ENCODE measurements at regions not wholly inside any gene's neighbourhood (a gene's known extent, or its start where the extent isn't known, plus 50 kb on each side); places are given as distances from the start of the nearest gene placed in this dataset.

DNA sequence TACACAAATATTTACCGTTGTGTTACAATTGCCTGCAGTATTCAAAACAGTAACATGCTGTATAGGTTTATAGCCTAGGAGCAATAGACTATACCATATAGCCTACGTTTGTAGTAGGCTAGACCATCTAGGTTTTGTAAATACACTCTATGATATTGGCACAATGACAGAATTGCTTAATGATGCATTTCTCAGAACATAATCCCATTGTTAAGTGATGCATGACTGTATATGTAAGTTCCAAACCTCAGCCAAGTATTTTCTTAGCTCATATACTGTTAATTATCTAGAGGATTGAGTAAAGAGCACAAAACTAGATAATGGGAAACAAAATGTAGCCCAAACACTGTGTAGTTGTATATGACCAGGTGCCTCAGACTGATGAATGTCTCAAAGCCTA, 220.1 kb downstream of the ANXA1 start:
- H2AK9ac ChIP-seq (replicated peaks; ENCODE audit: low read depth, low read length, poor library complexity), result no peak overlapping the region
- H3K4ac ChIP-seq (ENCODE audit: low read depth, low read length), result no peak overlapping the region
- no peak overlapping the region for H3K23ac ChIP-seq (ENCODE audit: low read depth, low read length)
- no peak overlapping the region for H4K5ac ChIP-seq (ENCODE audit: low read depth, low read length)
- H3K4me3 ChIP-seq (ENCODE audit: insufficient read depth, low read depth, low read length), result no peak overlapping the region
- ATAC-seq (ENCODE audit: low read depth) (no peak), DNase-seq (no peak)
- H3K14ac ChIP-seq (replicated peaks; ENCODE audit: low read depth, low read length), result no peak overlapping the region
- H3K27me3 ChIP-seq (ENCODE audit: control insufficient read depth, insufficient read depth, low read length), result no peaks in the 10 kb centered on the region
- CTCF ChIA-PET, result interaction anchor here (1.4 kb wide), 1 partner anchor 16 kb away, joined by 4 read pairs; no protein-coding TSS in a partner anchor
- dilution Hi-C loops (cut with HindIII; ENCODE audit: low sequenced_read_pairs, unreplicated experiment), result no loop called here
- no peaks in the 10 kb centered on the region for H3K36me3 ChIP-seq (ENCODE audit: control insufficient read depth, insufficient read depth, low read length)
- H3K79me1 ChIP-seq (ENCODE audit: low read depth in 1 of 2, low read length in 2 of 2), result no peaks in the 10 kb centered on the region
- no TSS peak for BruUV-seq (replicated peaks)
- POLR2A ChIA-PET (ENCODE audit: unreplicated experiment), result no interaction called here
- H4K8ac ChIP-seq (ENCODE audit: low read depth in 2 of 2, low read length in 2 of 2), result no peak overlapping the region
- intact Hi-C loops (cut with micrococcal nuclease), result no loop called here
- H2AFZ ChIP-seq (replicated peaks; ENCODE audit: low read length, poor library complexity), result no peak overlapping the region
- H2BK20ac ChIP-seq (ENCODE audit: low read depth, low read length), result no peak overlapping the region
- H4K20me1 ChIP-seq (ENCODE audit: insufficient read depth, low read length), result no peaks in the 10 kb centered on the region
- no peak overlapping the region for H2BK120ac ChIP-seq (ENCODE audit: low read depth, low read length)
- H3K27ac ChIP-seq (ENCODE audit: insufficient read depth, low read length), result no peak overlapping the region
- no peaks in the 10 kb centered on the region for H3K9me1 ChIP-seq (ENCODE audit: insufficient read depth, low read length)
- H3K9ac ChIP-seq (ENCODE audit: low read depth, low read length), result no peak overlapping the region
- in situ Hi-C loops (cut with MboI; ENCODE audit: low sequenced_read_pairs), result no loop called here
- H3K9me3 ChIP-seq (ENCODE audit: control insufficient read depth, insufficient read depth, low read length), result no peaks in the 10 kb centered on the region
- no peak overlapping the region for H2AK5ac ChIP-seq (ENCODE audit: low read depth, low read length)
- H3K56ac ChIP-seq (ENCODE audit: extremely low read depth, insufficient read depth, low read length), result no peak overlapping the region
- TF ChIP-seq MAFK (IDR thresholded peaks at IDR 0.05; ENCODE audit: low read depth, low read length) (no peak), SMC3 (IDR thresholded peaks at IDR 0.05; ENCODE audit: low read depth, low read length) (no peak), RCOR1 (IDR thresholded peaks at IDR 0.05; ENCODE audit: insufficient replicate concordance, low read length) (no peak), RFX5 (IDR thresholded peaks at IDR 0.05; ENCODE audit: low read depth, low read length) (no peak), MAZ (IDR thresholded peaks at IDR 0.05; ENCODE audit: borderline replicate concordance, low read depth, low read length) (no peak), FOS (IDR thresholded peaks at IDR 0.05; ENCODE audit: low read depth, low read length) (no peak), CEBPB (IDR thresholded peaks at IDR 0.05; ENCODE audit: low read depth, low read length) (no peak)
- TF ChIP-seq, protein P1, sequence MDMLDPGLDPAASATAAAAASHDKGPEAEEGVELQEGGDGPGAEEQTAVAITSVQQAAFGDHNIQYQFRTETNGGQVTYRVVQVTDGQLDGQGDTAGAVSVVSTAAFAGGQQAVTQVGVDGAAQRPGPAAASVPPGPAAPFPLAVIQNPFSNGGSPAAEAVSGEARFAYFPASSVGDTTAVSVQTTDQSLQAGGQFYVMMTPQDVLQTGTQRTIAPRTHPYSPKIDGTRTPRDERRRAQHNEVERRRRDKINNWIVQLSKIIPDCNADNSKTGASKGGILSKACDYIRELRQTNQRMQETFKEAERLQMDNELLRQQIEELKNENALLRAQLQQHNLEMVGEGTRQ (IDR thresholded peaks at IDR 0.05; ENCODE audit: low read depth, low read length), result no peak
- H4K91ac ChIP-seq (ENCODE audit: insufficient read depth, low read depth, low read length), result no peak overlapping the region
- WGBS, 2 experiments (ENCODE audit: extremely low coverage in 2 of 2, insufficient read length in 1 of 2), result no CpG with 5 or more reads among the region's 2 CpGs
- H2BK15ac ChIP-seq (ENCODE audit: low read depth, low read length), result no peak overlapping the region
- no peak overlapping the region for H3K18ac ChIP-seq (ENCODE audit: low read depth, low read length)
- no peaks in the 10 kb centered on the region for H3K4me1 ChIP-seq (ENCODE audit: control insufficient read depth, insufficient read depth, low read length)
- H3K4me2 ChIP-seq (ENCODE audit: low read depth, low read length), result no peak overlapping the region
- H2BK5ac ChIP-seq (ENCODE audit: low read depth, low read length, poor library complexity, severe bottlenecking), result no peak overlapping the region

Measured in IMR-90 (cell line).